NCI-H1092 treated with DMSO at 0.1 percent for 48 hours (cell line): ENCODE measurements at regions not wholly inside any gene's neighbourhood (a gene's known extent, or its start where the extent isn't known, plus 50 kb on each side); places are given as distances from the start of the nearest gene placed in this dataset.

ENCODE experiments used
- DNase-seq: peaks from one replicate; lab custom pipeline; 2025; lab: John Stamatoyannopoulos, UW

- DNase-seq: no peak
Measured at GRCh38 chr3:127033171-127033570, 50.3 kb downstream of the PLXNA1 start.

GRCh38 chr3:127033786-127034185, 50.9 kb downstream of the PLXNA1 start:
- no peak for DNase-seq

- DNase-seq: no peak
Measured at GRCh38 chr3:127034195-127034989, 51.5 kb downstream of the PLXNA1 start.

GRCh38 chr3:127034990-127035652, 52.2 kb downstream of the PLXNA1 start:
- DNase-seq: no peak

GRCh38 chr3:127035677-127036076, 52.8 kb downstream of the PLXNA1 start:
- DNase-seq: no peak

- no peak for DNase-seq
Measured at GRCh38 chr3:127036209-127037020, 53.5 kb downstream of the PLXNA1 start.

GRCh38 chr3:127037021-127037400, 54.1 kb downstream of the PLXNA1 start:
- DNase-seq: no peak

- DNase-seq: no peak
Measured at GRCh38 chr3:127037418-127037841, 54.5 kb downstream of the PLXNA1 start.

GRCh38 chr3:127037971-127038446, 55.1 kb downstream of the PLXNA1 start:
- DNase-seq: no peak

- no peak for DNase-seq
Measured at GRCh38 chr3:127038466-127038865, 55.6 kb downstream of the PLXNA1 start.

GRCh38 chr3:127038923-127039581, 56.1 kb downstream of the PLXNA1 start:
- DNase-seq: no peak

- no peak for DNase-seq
Measured at GRCh38 chr3:127039719-127040118, 56.8 kb downstream of the PLXNA1 start.

- no peak for DNase-seq
Measured at GRCh38 chr3:127040216-127040615, 57.3 kb downstream of the PLXNA1 start.

- no peak for DNase-seq
Measured at GRCh38 chr3:127041264-127041820, 58.4 kb downstream of the PLXNA1 start.

GRCh38 chr3:127041933-127042332, 59.0 kb downstream of the PLXNA1 start:
- no peak for DNase-seq

GRCh38 chr3:127042634-127043033, 59.7 kb downstream of the PLXNA1 start:
- no peak for DNase-seq

GRCh38 chr3:127043041-127043641, 60.2 kb downstream of the PLXNA1 start:
- no peak for DNase-seq

- no peak for DNase-seq
Measured at GRCh38 chr3:127043731-127044510, 61.0 kb downstream of the PLXNA1 start.

- peak; percentile 21 for DNase-seq
Measured at GRCh38 chr3:127044996-127045395, 62.1 kb downstream of the PLXNA1 start.

GRCh38 chr3:127045435-127046045, 62.6 kb downstream of the PLXNA1 start:
- DNase-seq: no peak
